Gastrocnemius medialis (tissue), 4 donors: ENCODE measurements at regions not wholly inside any gene's neighbourhood (a gene's known extent, or its start where the extent isn't known, plus 50 kb on each side); places are given as distances from the start of the nearest gene placed in this dataset.

Experiments used
- CTCF ChIP-seq, 5 experiments: fragments of 450-650 bp in 3 of 5; fragments of 200-600 bp in 2 of 5; sonication (generic) in 2 of 5; IDR thresholded peaks in 4 of 5; conservative IDR thresholded peaks in 1 of 5; 1 replicate in 4 of 5; 2 replicates in 1 of 5; pipeline ENCODE4 v1.5.1; 2016 to 2019; ENCODE audit warnings: antibody characterized with exemption in 5 of 5, mild to moderate bottlenecking in 3 of 5, moderate library complexity in 3 of 5
- POLR2A ChIP-seq, 2 donors: fragments of 450-650 bp; IDR thresholded peaks; one replicate each; pipeline ENCODE4 v1.6.1; 2017; ENCODE audit warnings: antibody characterized with exemption in 2 of 2, mild to moderate bottlenecking in 2 of 2, moderate library complexity in 2 of 2

GRCh38 chr16:87240211-87241136, 76.7 kb downstream of the C16orf95 start:
- TF ChIP-seq CTCF (IDR thresholded peaks at IDR 0.05 in 4 of 5, conservative IDR thresholded peaks at IDR 0.05 in 1 of 5): no peak
- no peak for TF ChIP-seq POLR2A (IDR thresholded peaks at IDR 0.05)
